Heart left ventricle (tissue), 16 donors: ENCODE measurements at regions not wholly inside any gene's neighbourhood (a gene's known extent, or its start where the extent isn't known, plus 50 kb on each side); places are given as distances from the start of the nearest gene placed in this dataset.
"Not testable (repeated sequence)": the region's sequence is repeated elsewhere in the genome, so short reads cannot be mapped to it uniquely, and the experiment has no call there.

Source experiments
- ATAC-seq, 4 donors: fragments of 200-7000 bp; cut with Tn5 transposase; one replicate each; pipeline ENCODE4 v1.9.1; 2020 to 2022; ENCODE audit warnings: moderate library complexity in 4 of 4, mild to moderate bottlenecking in 3 of 4, moderate number of reproducible peaks in 1 of 4
- DNase-seq, 5 donors: peaks; one replicate each; pipeline ENCODE4 v3.0.0-alpha.2; 2020
- H3K27ac ChIP-seq, 12 donors: fragments of 200-600 bp; sonication (generic) in 4 of 12; one replicate each; pipeline versions ENCODE4 v1.5.0 to v1.8.0; 2016 to 2022; ENCODE audit warnings: mild to moderate bottlenecking in 2 of 12
- H3K27me3 ChIP-seq, 9 donors: fragments of 200-600 bp; sonication (generic) in 2 of 9; one replicate each; pipeline versions ENCODE4 v1.5.1 to v1.8.0; 2016 to 2022; ENCODE audit warnings: mild to moderate bottlenecking in 3 of 9
- H3K36me3 ChIP-seq, 9 donors: fragments of 200-600 bp; sonication (generic) in 2 of 9; one replicate each; pipeline versions ENCODE4 v1.5.0 to v1.8.0; 2018 to 2022; ENCODE audit warnings: mild to moderate bottlenecking in 2 of 9
- H3K4me1 ChIP-seq, 12 donors: fragments of 200-600 bp; sonication (generic) in 4 of 12; one replicate each; pipeline versions ENCODE4 v1.5.0 to v1.8.0; 2016 to 2022; ENCODE audit warnings: mild to moderate bottlenecking in 3 of 12
- H3K4me3 ChIP-seq, 12 donors: fragments of 200-600 bp; sonication (generic) in 4 of 12; one replicate each; pipeline versions ENCODE4 v1.5.0 to v1.8.0; 2017 to 2022; ENCODE audit warnings: mild to moderate bottlenecking in 9 of 12, moderate library complexity in 4 of 12
- H3K9me3 ChIP-seq, 12 donors: fragments of 200-600 bp; sonication (generic) in 4 of 12; one replicate each; pipeline versions ENCODE4 v1.5.0 to v1.8.0; 2016 to 2022; ENCODE audit warnings: mild to moderate bottlenecking in 1 of 12
- CTCF ChIP-seq, 12 donors: fragments of 200-600 bp; sonication (generic) in 4 of 12; IDR thresholded peaks; one replicate each; pipeline versions ENCODE4 v1.5.0 to v1.8.0; 2018 to 2022; ENCODE audit warnings: antibody characterized with exemption in 12 of 12, mild to moderate bottlenecking in 5 of 12
- POLR2A ChIP-seq, 2 donors: fragments of 450-650 bp; IDR thresholded peaks; one replicate each; pipeline ENCODE4 v1.6.1; 2017; ENCODE audit warnings: antibody characterized with exemption in 2 of 2, mild to moderate bottlenecking in 2 of 2, moderate library complexity in 2 of 2
- WGBS, 4 donors: extraction: QIAGEN DNeasy Blood & Tissue Kit in 2 of 4; methylation state at CpG; one replicate each; pipeline versions ENCODE4 v1.1.5 to v1.1.7; 2013 to 2018; 5-methylcytosine and 5-hydroxymethylcytosine counted together
- intact Hi-C, 10 donors: fragments of 100-400 bp; cut with DNase I; formaldehyde crosslinking; loops; one replicate each; pipeline versions ENCODE4 v1.11.1 to v1.14.2; 2022
- donor health status: ischemic (EF 13 %, LVEDD 7.1; RV severe dilation, severe dysfunction).
- donor health status: healthy with polysubstance abuse.
- donor health status: DM: no; HTN: yes; CAD: no.
- donor health status: DM: no; HTN: no; CAD: no.
- donor health status: ischemic (EF 25% LVEDD 6.9; RV normal size, moderate dysfunction).
- donor health status: ischemic (EF 25% LVEDD 5.7; RV mildly dilated, moderate dysfunction).
- donor health status: healthy.
- donor health status: DM: yes; HTN: yes; CAD: no.
- donor health status: ischemic (EF 35%, LVEDD 5.7; RV mildly dilated, moderate dysfunction).
- donor health status: nonischemic (EF 11% LVEDD 7.7; RV severe dilation, severe dysfunction).
- donor health status: DM: yes; HTN: yes; CAD: no.
- donor health status: PGD.
- donor health status: ischemic (EF 29% LVEDD 5.4; RV normal size, mild dysfunction).
- donor health status: nonischemic (EF 23%, LVEDD 6.1; RV moderate dilation, normal function).

- ATAC-seq = peak in 1 of 4 donors; percentile 46
- Histone ChIP-seq H3K4me3 (no peak overlapping the region), H3K36me3 (no peaks in the 10 kb centered on the region), H3K27me3 (no peaks in the 10 kb centered on the region), H3K9me3 (no peaks in the 10 kb centered on the region), H3K4me1 (peaks cover 0 to 27% (median 10%) of the 10 kb centered on the region in 12 donors), H3K27ac (peak overlapping the region in 9 of 12 donors; percentile 30 to 76 (median 64))
- WGBS, 4 donors = 70 to 77% (median 72%) methylated on average over 4 of the region's 4 CpGs
- intact Hi-C loops = no loop called here
- DNase-seq = no peak
- TF ChIP-seq CTCF (IDR thresholded peaks at IDR 0.05) = no peak
- TF ChIP-seq POLR2A (IDR thresholded peaks at IDR 0.05) = no peak
Measured at GRCh38 chr20:5687884-5688283, 62.3 kb upstream of the SHLD1 start.

GRCh38 chr20:5686384-5687105 is 63.7 kb upstream of the SHLD1 start:
- H3K4me3 ChIP-seq = no peak overlapping the region
- H3K27me3 ChIP-seq = no peaks in the 10 kb centered on the region
- no peak overlapping the region for H3K27ac ChIP-seq
- intact Hi-C loops = no loop called here
- peaks cover 0 to 27% (median 10%) of the 10 kb centered on the region in 12 donors for H3K4me1 ChIP-seq
- no peaks in the 10 kb centered on the region for H3K9me3 ChIP-seq
- H3K36me3 ChIP-seq = no peaks in the 10 kb centered on the region
- ATAC-seq (no peak), DNase-seq (no peak)
- no peak for TF ChIP-seq POLR2A (IDR thresholded peaks at IDR 0.05)
- no peak for TF ChIP-seq CTCF (IDR thresholded peaks at IDR 0.05)
- 93% methylated on average over 15 of the region's 15 CpGs for WGBS, 4 donors

GRCh38 chr20:5682556-5682955 is 67.6 kb upstream of the SHLD1 start:
- H3K9me3 ChIP-seq, DNase-seq, ATAC-seq, H3K27ac ChIP-seq, intact Hi-C loops, H3K4me3 ChIP-seq, H3K36me3 ChIP-seq, H3K4me1 ChIP-seq, H3K27me3 ChIP-seq: not testable (repeated sequence)
- WGBS, 4 donors = 12 to 33% (median 15%) methylated on average over 2 of the region's 2 CpGs

GRCh38 chr20:5680192-5680591 is 69.4 kb upstream of the GPCPD1 start:
- no peaks in the 10 kb centered on the region for H3K9me3 ChIP-seq
- H3K4me3 ChIP-seq = no peak overlapping the region
- peaks cover 0 to 4% (median 0%) of the 10 kb centered on the region in 12 donors for H3K4me1 ChIP-seq
- no peaks in the 10 kb centered on the region for H3K36me3 ChIP-seq
- intact Hi-C loops = no loop called here
- no peak overlapping the region for H3K27ac ChIP-seq
- H3K27me3 ChIP-seq = no peaks in the 10 kb centered on the region
- ATAC-seq (no peak), DNase-seq (no peak)
- no peak for TF ChIP-seq POLR2A (IDR thresholded peaks at IDR 0.05)
- no peak for TF ChIP-seq CTCF (IDR thresholded peaks at IDR 0.05)

GRCh38 chr20:5678777-5679176 is 68.0 kb upstream of the GPCPD1 start:
- Histone ChIP-seq H3K27ac (no peak overlapping the region), H3K27me3 (no peaks in the 10 kb centered on the region), H3K36me3 (no peaks in the 10 kb centered on the region), H3K4me3 (no peak overlapping the region), H3K4me1 (peaks cover 0 to 16% (median 0%) of the 10 kb centered on the region in 12 donors), H3K9me3 (no peaks in the 10 kb centered on the region)
- TF ChIP-seq CTCF (IDR thresholded peaks at IDR 0.05) (no peak), POLR2A (IDR thresholded peaks at IDR 0.05) (no peak)
- ATAC-seq (no peak), DNase-seq (no peak)
- intact Hi-C loops = no loop called here
- 85 to 91% (median 87%) methylated on average over 2 of the region's 2 CpGs for WGBS, 4 donors

- H3K27ac ChIP-seq, H3K36me3 ChIP-seq, intact Hi-C loops, H3K9me3 ChIP-seq, H3K27me3 ChIP-seq, DNase-seq, ATAC-seq, H3K4me3 ChIP-seq: not testable (repeated sequence)
- WGBS, 4 donors = 95 to 96% (median 96%) methylated on average over 8 of the region's 8 CpGs
- peaks cover 0 to 16% (median 0%) of the 10 kb centered on the region in 12 donors for H3K4me1 ChIP-seq
Measured at GRCh38 chr20:5677944-5678343, 67.1 kb upstream of the GPCPD1 start.
